Lower lobe of right lung (tissue), 2 donors: ENCODE measurements at regions not wholly inside any gene's neighbourhood (a gene's known extent, or its start where the extent isn't known, plus 50 kb on each side); places are given as distances from the start of the nearest gene placed in this dataset.

ENCODE experiments used
- ATAC-seq, 2 donors: fragments of 200-7000 bp; cut with Tn5 transposase; one replicate each; pipeline ENCODE4 v1.9.1; 2020 to 2022; ENCODE audit warnings: mild to moderate bottlenecking in 2 of 2, moderate library complexity in 2 of 2
- DNase-seq: peaks from one replicate; pipeline ENCODE4 v3.0.0-alpha.2; 2020
- H3K27ac ChIP-seq: fragments of 200-600 bp; one replicate; pipeline ENCODE4 v1.8.0; 2022
- H3K27me3 ChIP-seq: fragments of 200-600 bp; one replicate; pipeline ENCODE4 v1.8.0; 2022; ENCODE audit warnings: low read depth
- H3K36me3 ChIP-seq: fragments of 200-600 bp; one replicate; pipeline ENCODE4 v1.8.0; 2022; ENCODE audit warnings: mild to moderate bottlenecking
- H3K4me1 ChIP-seq: fragments of 200-600 bp; one replicate; pipeline ENCODE4 v1.8.0; 2022
- H3K4me3 ChIP-seq: fragments of 200-600 bp; one replicate; pipeline ENCODE4 v1.8.0; 2022; ENCODE audit warnings: mild to moderate bottlenecking
- H3K9me3 ChIP-seq: fragments of 200-600 bp; one replicate; pipeline ENCODE4 v1.8.0; 2022
- intact Hi-C: fragments of 100-400 bp; cut with DNase I; formaldehyde crosslinking; loops from one replicate; pipeline ENCODE4 v1.11.0; 2022
- TF ChIP-seq, protein P1 (sequence below): fragments of 200-600 bp; IDR thresholded peaks from one replicate; pipeline ENCODE4 v1.8.0; 2022; ENCODE audit warnings: antibody characterized with exemption, mild to moderate bottlenecking
- donor health status: DM: no; HTN: yes; CAD: no; lungs with severe emphysema.

DNA sequence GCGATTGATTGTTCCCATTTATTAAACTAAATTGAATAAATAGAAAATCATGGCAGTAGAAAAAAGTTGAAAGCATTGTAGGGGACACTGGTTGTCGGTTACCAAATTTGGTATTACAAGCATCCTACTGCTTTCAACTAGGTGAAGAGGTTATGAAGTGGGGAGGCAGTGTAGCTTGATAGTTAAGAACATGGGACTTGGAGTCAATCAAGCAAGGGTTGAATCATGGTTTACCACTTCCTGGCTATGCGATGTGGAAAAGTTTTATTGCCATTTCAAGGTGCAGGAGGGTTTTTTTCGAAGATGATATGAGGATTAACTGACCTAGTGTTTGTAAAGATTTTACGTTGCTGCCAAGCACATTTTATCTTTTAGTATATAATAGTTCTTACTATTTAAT, 318.2 kb upstream of the KCNH8 start:
- ATAC-seq, result no peak

DNA sequence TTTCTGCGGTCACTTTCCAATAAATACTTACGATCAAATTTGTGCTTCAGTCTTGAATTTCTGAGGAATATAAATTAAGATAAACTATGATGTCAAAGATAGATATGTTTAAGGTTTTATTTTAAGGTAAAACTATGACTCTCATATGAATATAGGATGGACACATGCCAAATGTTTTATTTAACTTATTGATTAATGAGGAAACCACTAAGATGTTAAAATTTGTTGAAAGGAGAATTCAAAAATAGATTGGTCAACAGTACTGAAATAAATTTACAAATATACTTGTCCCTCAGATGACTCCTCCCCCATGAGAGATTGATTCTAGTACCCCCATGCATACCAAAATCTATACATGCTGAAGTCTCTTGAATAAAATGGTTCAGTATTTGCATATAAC, 319.7 kb upstream of the KCNH8 start:
- no peak for ATAC-seq
- no peaks in the 10 kb centered on the region for H3K9me3 ChIP-seq

More for the DNA sequence above, 318.2 kb upstream of the KCNH8 start:
- TF ChIP-seq, protein P1, sequence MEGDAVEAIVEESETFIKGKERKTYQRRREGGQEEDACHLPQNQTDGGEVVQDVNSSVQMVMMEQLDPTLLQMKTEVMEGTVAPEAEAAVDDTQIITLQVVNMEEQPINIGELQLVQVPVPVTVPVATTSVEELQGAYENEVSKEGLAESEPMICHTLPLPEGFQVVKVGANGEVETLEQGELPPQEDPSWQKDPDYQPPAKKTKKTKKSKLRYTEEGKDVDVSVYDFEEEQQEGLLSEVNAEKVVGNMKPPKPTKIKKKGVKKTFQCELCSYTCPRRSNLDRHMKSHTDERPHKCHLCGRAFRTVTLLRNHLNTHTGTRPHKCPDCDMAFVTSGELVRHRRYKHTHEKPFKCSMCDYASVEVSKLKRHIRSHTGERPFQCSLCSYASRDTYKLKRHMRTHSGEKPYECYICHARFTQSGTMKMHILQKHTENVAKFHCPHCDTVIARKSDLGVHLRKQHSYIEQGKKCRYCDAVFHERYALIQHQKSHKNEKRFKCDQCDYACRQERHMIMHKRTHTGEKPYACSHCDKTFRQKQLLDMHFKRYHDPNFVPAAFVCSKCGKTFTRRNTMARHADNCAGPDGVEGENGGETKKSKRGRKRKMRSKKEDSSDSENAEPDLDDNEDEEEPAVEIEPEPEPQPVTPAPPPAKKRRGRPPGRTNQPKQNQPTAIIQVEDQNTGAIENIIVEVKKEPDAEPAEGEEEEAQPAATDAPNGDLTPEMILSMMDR, result no peak
- no peaks in the 10 kb centered on the region for H3K4me1 ChIP-seq
- no peaks in the 10 kb centered on the region for H3K27me3 ChIP-seq
- no peak overlapping the region for H3K4me3 ChIP-seq
- H3K27ac ChIP-seq, result no peak overlapping the region
- H3K9me3 ChIP-seq, result no peaks in the 10 kb centered on the region
- no peak for DNase-seq
- H3K36me3 ChIP-seq, result no peaks in the 10 kb centered on the region
- intact Hi-C loops, result no loop called here

DNA sequence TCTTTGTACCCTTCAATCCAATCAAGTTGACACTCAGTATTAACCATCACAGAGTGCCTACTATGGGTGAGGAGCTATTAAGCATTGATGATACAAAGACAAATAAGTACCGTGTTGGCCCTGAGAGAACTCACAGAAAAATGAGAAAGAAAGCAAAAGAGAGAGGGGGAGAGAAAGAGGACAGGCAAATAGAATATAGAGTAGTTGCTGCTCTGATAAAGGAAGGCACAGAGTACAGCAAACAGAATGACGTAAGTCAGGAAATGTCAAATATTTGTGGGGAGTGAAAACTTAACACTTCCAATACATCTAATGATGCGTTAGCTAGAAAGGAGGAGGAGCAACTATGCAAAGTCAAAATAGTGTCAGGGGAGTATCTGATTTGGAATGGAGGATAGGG, 320.6 kb upstream of the KCNH8 start:
- no peak for ATAC-seq
- Histone ChIP-seq H3K4me3 (no peak overlapping the region), H3K36me3 (no peaks in the 10 kb centered on the region), H3K4me1 (no peaks in the 10 kb centered on the region), H3K9me3 (no peaks in the 10 kb centered on the region), H3K27ac (no peak overlapping the region), H3K27me3 (no peaks in the 10 kb centered on the region)
- intact Hi-C loops, result no loop called here
- TF ChIP-seq, protein P1, result no peak
- no peak for DNase-seq

More for the DNA sequence above, 319.7 kb upstream of the KCNH8 start:
- no peak for DNase-seq
- intact Hi-C loops, result no loop called here
- Histone ChIP-seq H3K27ac (no peak overlapping the region), H3K4me1 (no peaks in the 10 kb centered on the region), H3K4me3 (no peak overlapping the region), H3K36me3 (no peaks in the 10 kb centered on the region), H3K27me3 (no peaks in the 10 kb centered on the region)
- TF ChIP-seq, protein P1, result no peak

DNA sequence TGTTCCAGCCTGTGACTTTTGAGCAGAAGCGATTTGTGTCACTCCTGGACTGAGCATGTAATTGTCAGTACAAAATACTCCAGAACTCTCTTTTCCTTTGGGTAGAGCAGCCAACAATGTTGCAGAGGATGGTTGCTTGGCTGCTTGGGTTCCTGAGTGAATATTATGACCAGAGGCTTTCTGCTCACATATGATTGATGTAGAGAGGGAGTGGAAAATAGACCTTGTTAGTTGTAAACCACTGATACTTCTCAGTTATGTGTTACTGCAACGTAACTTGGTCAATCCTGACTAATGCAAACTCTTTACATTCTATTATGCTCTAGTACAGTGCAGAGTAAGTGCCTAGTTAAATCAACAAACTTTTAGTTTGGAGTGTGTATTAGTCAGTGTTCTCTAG, 322.6 kb upstream of the KCNH8 start:
- DNase-seq (no peak), ATAC-seq (no peak)
- TF ChIP-seq, protein P1, result no peak
- H3K27ac ChIP-seq, result no peak overlapping the region
- H3K4me3 ChIP-seq, result no peak overlapping the region
- H3K4me1 ChIP-seq, result no peaks in the 10 kb centered on the region
- intact Hi-C loops, result no loop called here
- no peaks in the 10 kb centered on the region for H3K27me3 ChIP-seq
- no peaks in the 10 kb centered on the region for H3K9me3 ChIP-seq
- H3K36me3 ChIP-seq, result no peaks in the 10 kb centered on the region

DNA sequence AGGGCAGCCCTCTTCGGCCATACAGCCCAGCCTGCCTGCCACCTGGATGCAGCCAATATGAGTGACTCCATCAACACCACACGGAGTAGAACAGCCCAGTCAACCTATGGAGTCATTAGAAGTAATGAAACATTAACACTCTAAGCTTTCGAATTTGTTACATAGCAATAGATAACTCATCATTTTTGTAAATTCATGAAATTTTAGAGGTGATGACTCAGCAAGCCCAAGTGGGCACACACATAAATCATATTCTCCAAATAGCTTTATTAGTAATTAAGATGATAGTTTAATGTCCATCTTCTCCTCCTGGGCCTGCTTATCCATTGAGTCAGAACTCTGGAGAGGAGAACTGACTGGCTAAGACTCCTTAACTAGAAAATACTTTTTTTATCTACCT, 335.0 kb upstream of the KCNH8 start:
- no peaks in the 10 kb centered on the region for H3K36me3 ChIP-seq
- TF ChIP-seq, protein P1, result no peak
- H3K4me1 ChIP-seq, result no peaks in the 10 kb centered on the region
- no peak overlapping the region for H3K27ac ChIP-seq
- no peak for DNase-seq
- no peak for ATAC-seq
- no peaks in the 10 kb centered on the region for H3K9me3 ChIP-seq
- H3K4me3 ChIP-seq, result no peak overlapping the region
- H3K27me3 ChIP-seq, result no peaks in the 10 kb centered on the region
- intact Hi-C loops, result no loop called here

DNA sequence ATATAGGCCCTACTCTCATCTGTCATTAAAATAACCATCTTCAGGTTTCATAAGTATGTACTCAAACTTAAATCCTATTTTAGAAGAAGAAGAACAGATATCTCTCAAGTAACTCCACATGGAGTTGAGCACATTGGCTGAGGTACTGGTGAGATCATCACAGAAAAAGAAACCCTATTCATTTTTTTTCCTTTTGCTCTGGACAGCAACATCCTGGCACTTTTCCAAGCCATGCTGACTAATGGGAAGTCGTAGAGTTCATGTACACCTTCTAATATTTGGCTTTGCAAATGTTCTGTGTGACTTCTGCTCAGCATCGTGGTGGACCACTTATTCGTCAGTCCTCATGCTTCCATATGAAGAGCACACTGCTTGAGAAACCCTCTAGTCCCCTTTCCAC, 336.0 kb upstream of the KCNH8 start:
- no peak for ATAC-seq
- Histone ChIP-seq H3K4me3 (no peak overlapping the region), H3K36me3 (no peaks in the 10 kb centered on the region), H3K4me1 (no peaks in the 10 kb centered on the region), H3K9me3 (no peaks in the 10 kb centered on the region), H3K27ac (no peak overlapping the region), H3K27me3 (no peaks in the 10 kb centered on the region)
- no peak for DNase-seq
- TF ChIP-seq, protein P1, result no peak
- intact Hi-C loops, result no loop called here
